ENCODE measurements at regions not wholly inside any gene's neighbourhood (a gene's known extent, or its start where the extent isn't known, plus 50 kb on each side); places are given as distances from the start of the nearest gene placed in this dataset.

DNA sequence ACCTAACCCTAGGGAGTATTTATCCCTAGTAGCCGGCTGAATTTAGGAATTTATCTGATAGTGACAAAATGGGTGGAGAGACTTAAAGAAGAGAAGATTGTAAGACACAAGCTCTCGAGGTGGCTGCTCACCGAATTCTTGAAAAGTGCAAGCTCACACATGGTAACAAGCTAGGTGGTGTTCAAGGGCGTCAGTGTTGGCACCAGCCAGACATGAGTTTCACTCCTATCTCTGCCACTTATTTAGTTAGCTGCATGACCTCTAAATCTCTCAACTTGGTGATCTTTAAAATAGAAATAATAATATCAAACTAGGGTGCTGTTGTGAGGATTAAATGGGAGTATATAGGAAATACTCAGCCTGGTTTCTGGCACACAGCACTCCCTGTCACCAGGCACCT is 102.6 kb upstream of the APCDD1 start:
- Histone ChIP-seq H3K9me2 (ENCODE audit: insufficient read depth) (no peaks in the 10 kb centered on the region), H3K27ac (ENCODE audit: low read depth, low read length) (no peak overlapping the region), H2AFZ (ENCODE audit: low read depth, low read length, poor library complexity, severe bottlenecking) (no peak overlapping the region), H3K4me1 (ENCODE audit: control insufficient read depth in 1 of 2, insufficient read depth in 2 of 2, low read length in 2 of 2) (no peaks in the 10 kb centered on the region), H3K4me3 (replicated peaks in 1 of 2; ENCODE audit: low read depth in 1 of 2, low read length in 2 of 2) (no peak overlapping the region), H3K9me3 (ENCODE audit: control insufficient read depth in 1 of 2, insufficient read depth in 1 of 2, low read depth in 1 of 2, low read length in 2 of 2) (no peaks in the 10 kb centered on the region), H3K79me2 (ENCODE audit: insufficient read depth, low read length) (no peaks in the 10 kb centered on the region), H3K27me3 (ENCODE audit: insufficient read depth, low read length) (no peaks in the 10 kb centered on the region), H3K4me2 (ENCODE audit: low read length) (no peak overlapping the region), H3K36me3 (ENCODE audit: control insufficient read depth in 1 of 2, insufficient read depth in 2 of 2, low read length in 2 of 2) (no peaks in the 10 kb centered on the region), H4K20me1 (ENCODE audit: insufficient read depth) (no peaks in the 10 kb centered on the region), H3K9ac (ENCODE audit: low read length) (no peak overlapping the region)
- RAD21 ChIA-PET (ENCODE audit: low non-redundant PET in 1 of 2, low total read pairs in 2 of 2, uncharacterized antibody in 2 of 2, unreplicated experiment in 2 of 2), result no interaction called here
- intact Hi-C loops (cut with micrococcal nuclease), result no loop called here
- CTCF ChIA-PET, result no interaction called here
- TF ChIP-seq TCF7L2 (IDR thresholded peaks at IDR 0.05; ENCODE audit: borderline replicate concordance, extremely low read depth, insufficient read depth, insufficient read length) (no peak), SRF (IDR thresholded peaks at IDR 0.05; ENCODE audit: low read depth) (no peak), SIN3A (IDR thresholded peaks at IDR 0.05; ENCODE audit: low read depth) (no peak), MAX (IDR thresholded peaks at IDR 0.05) (no peak), CBX3 (IDR thresholded peaks at IDR 0.05; ENCODE audit: low read depth) (no peak), POLR2AphosphoS5 (IDR thresholded peaks at IDR 0.05; ENCODE audit: low read depth, low read length) (no peak), CEBPB (IDR thresholded peaks at IDR 0.05; ENCODE audit: low read depth) (no peak), ZNF274 (IDR thresholded peaks at IDR 0.05; ENCODE audit: low read depth, low read length) (no peak), POLR2A (IDR thresholded peaks at IDR 0.05; ENCODE audit: borderline replicate concordance, extremely low read depth, insufficient read depth, insufficient read length) (no peak), JUND (IDR thresholded peaks at IDR 0.05) (no peak), RAD21 (IDR thresholded peaks at IDR 0.05; ENCODE audit: low read depth) (no peak)
- POLR2A ChIA-PET, result no interaction called here
- ATAC-seq, result no peak
- no peak for DNase-seq (ENCODE audit: low read depth, low spot score)
- no TSS peak for BruUV-seq (replicated peaks)

- no peaks in the 10 kb centered on the region for H4K20me1 ChIP-seq (ENCODE audit: insufficient read depth)
- H3K9me3 ChIP-seq (ENCODE audit: control insufficient read depth in 1 of 2, insufficient read depth in 1 of 2, low read depth in 1 of 2, low read length in 2 of 2), result no peaks in the 10 kb centered on the region
- H3K9me2 ChIP-seq (ENCODE audit: insufficient read depth), result no peaks in the 10 kb centered on the region
- intact Hi-C loops (cut with micrococcal nuclease), result no loop called here
- ATAC-seq (no peak), DNase-seq (ENCODE audit: low read depth, low spot score) (no peak)
- ChIA-PET POLR2A (no interaction called here), RAD21 (ENCODE audit: low non-redundant PET in 1 of 2, low total read pairs in 2 of 2, uncharacterized antibody in 2 of 2, unreplicated experiment in 2 of 2) (no interaction called here), CTCF (no interaction called here)
- no peaks in the 10 kb centered on the region for H3K27me3 ChIP-seq (ENCODE audit: insufficient read depth, low read length)
- no peak overlapping the region for H3K27ac ChIP-seq (ENCODE audit: low read depth, low read length)
- no peaks in the 10 kb centered on the region for H3K4me1 ChIP-seq (ENCODE audit: control insufficient read depth in 1 of 2, insufficient read depth in 2 of 2, low read length in 2 of 2)
- H3K79me2 ChIP-seq (ENCODE audit: insufficient read depth, low read length), result no peaks in the 10 kb centered on the region
- no peak overlapping the region for H3K4me3 ChIP-seq (replicated peaks in 1 of 2; ENCODE audit: low read depth in 1 of 2, low read length in 2 of 2)
- no peak overlapping the region for H3K9ac ChIP-seq (ENCODE audit: low read length)
- BruUV-seq (replicated peaks), result no TSS peak
- no peaks in the 10 kb centered on the region for H3K36me3 ChIP-seq (ENCODE audit: control insufficient read depth in 1 of 2, insufficient read depth in 2 of 2, low read length in 2 of 2)
- H2AFZ ChIP-seq (ENCODE audit: low read depth, low read length, poor library complexity, severe bottlenecking), result no peak overlapping the region
- H3K4me2 ChIP-seq (ENCODE audit: low read length), result no peak overlapping the region
- TF ChIP-seq RAD21 (IDR thresholded peaks at IDR 0.05; ENCODE audit: low read depth), result no peak
- no peak for TF ChIP-seq FOSL1 (IDR thresholded peaks at IDR 0.05; ENCODE audit: low read depth)
- no peak for TF ChIP-seq ZFX (IDR thresholded peaks at IDR 0.05)
- no peak for TF ChIP-seq EZH2 (IDR thresholded peaks at IDR 0.05)
- no peak for TF ChIP-seq ZNF274 (IDR thresholded peaks at IDR 0.05; ENCODE audit: low read depth, low read length)
- TF ChIP-seq MAX (IDR thresholded peaks at IDR 0.05), result no peak
- no peak for TF ChIP-seq YY1 (IDR thresholded peaks at IDR 0.05; ENCODE audit: extremely low read depth, insufficient replicate concordance, low read depth, low read length)
- no peak for TF ChIP-seq SP1 (IDR thresholded peaks at IDR 0.05; ENCODE audit: low read depth)
- TF ChIP-seq ZBTB33 (IDR thresholded peaks at IDR 0.05; ENCODE audit: extremely low read depth, insufficient replicate concordance, low read length), result no peak
- no peak for TF ChIP-seq EZH2phosphoT487 (IDR thresholded peaks at IDR 0.05; ENCODE audit: borderline replicate concordance)
- no peak for TF ChIP-seq ATF3 (IDR thresholded peaks at IDR 0.05)
- TF ChIP-seq POLR2AphosphoS5 (IDR thresholded peaks at IDR 0.05; ENCODE audit: low read depth, low read length), result no peak
- TF ChIP-seq CEBPB (IDR thresholded peaks at IDR 0.05; ENCODE audit: low read depth), result no peak
- no peak for TF ChIP-seq SRF (IDR thresholded peaks at IDR 0.05; ENCODE audit: low read depth)
- no peak for TF ChIP-seq SIN3A (IDR thresholded peaks at IDR 0.05; ENCODE audit: low read depth)
- TF ChIP-seq JUND (IDR thresholded peaks at IDR 0.05), result no peak
These were observed 101.8 kb upstream of the APCDD1 start for GRCh38 chr18:10352671-10353070.

Measured in HCT116 (cell line).